ENCODE measurements at regions not wholly inside any gene's neighbourhood (a gene's known extent, or its start where the extent isn't known, plus 50 kb on each side); places are given as distances from the start of the nearest gene placed in this dataset.

DNA sequence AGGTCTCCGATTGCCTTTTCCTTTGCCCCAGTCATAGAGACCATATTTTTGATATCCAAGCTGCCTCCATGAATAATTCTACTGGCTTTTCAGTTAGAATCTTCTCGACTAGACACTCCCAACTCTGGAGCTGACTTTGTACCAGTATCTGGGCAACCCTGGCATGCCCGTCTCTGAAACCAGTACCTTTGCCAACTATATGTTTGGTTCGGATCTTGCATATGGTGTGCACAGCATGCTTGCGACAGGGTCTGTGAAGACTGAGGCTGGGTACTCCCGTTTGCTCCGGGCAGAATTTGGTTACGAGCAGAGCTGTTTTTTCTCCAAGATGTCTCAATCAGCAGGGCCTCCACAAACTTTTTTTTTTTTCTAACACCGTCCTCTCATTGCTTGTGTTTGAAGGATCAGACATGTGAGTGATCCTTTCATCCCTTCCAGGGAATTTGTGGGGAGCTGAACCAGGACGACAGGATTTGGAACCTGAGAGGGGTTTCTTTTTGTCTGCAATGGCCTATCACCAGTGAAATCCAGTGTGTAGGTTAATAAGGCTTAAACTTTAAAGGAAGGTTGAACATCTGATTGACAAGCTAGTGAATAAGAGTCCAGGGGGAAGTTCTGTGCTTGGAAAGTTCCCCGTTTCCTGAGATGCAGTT is 322.3 kb downstream of the MYCN start:
- H3K4me1 ChIP-seq (ENCODE audit: insufficient read depth, insufficient read length): no peaks in the 10 kb centered on the region
- no peaks in the 10 kb centered on the region for H3K36me3 ChIP-seq (ENCODE audit: insufficient read depth, insufficient read length, low read length)
- no peak for DNase-seq (ENCODE audit: low read depth, low spot score)
- no peak overlapping the region for H3K9ac ChIP-seq (ENCODE audit: insufficient read length, low read depth)
- TF ChIP-seq SUZ12 (IDR thresholded peaks at IDR 0.05; ENCODE audit: extremely low read depth, insufficient read depth, insufficient read length): no peak
- no peak for TF ChIP-seq ZNF274 (IDR thresholded peaks at IDR 0.05; ENCODE audit: low read depth, low read length)
- TF ChIP-seq YY1 (IDR thresholded peaks at IDR 0.05; ENCODE audit: insufficient read depth, insufficient read length): no peak
- H3K9me3 ChIP-seq (ENCODE audit: insufficient read depth, low read length): peaks cover 8% of the 10 kb centered on the region; the same call in 1 of the 2 replicates
- H3K27me3 ChIP-seq (ENCODE audit: insufficient read depth, insufficient read length): no peaks in the 10 kb centered on the region
- no peak overlapping the region for H3K4me3 ChIP-seq (ENCODE audit: insufficient read length, low read depth)

DNA sequence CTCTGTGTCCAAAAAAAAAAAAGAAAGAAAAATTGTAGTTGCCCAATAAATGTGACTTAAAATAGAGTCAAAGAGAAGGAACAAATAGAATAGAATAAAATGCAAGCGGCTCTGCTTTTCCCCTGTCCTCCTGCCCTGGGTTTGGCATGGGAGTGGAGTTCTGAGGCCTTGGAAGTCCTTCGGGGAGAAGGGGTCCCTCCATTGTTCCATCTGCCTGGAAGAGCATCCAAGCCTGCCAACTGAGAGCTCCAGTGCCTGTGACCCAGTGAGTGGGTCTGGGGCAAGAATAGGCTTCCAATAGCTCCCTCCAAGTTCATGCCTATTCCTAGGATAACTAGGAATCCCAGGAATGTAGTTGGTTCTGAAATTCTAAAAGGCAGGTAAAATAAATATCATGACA is 321.4 kb downstream of the MYCN start:
- TF ChIP-seq SUZ12 (IDR thresholded peaks at IDR 0.05; ENCODE audit: extremely low read depth, insufficient read depth, insufficient read length) (no peak), ZNF274 (IDR thresholded peaks at IDR 0.05; ENCODE audit: low read depth, low read length) (no peak), YY1 (IDR thresholded peaks at IDR 0.05; ENCODE audit: insufficient read depth, insufficient read length) (no peak)
- Histone ChIP-seq H3K9ac (ENCODE audit: insufficient read length, low read depth) (no peak overlapping the region), H3K4me1 (ENCODE audit: insufficient read depth, insufficient read length) (no peaks in the 10 kb centered on the region), H3K36me3 (ENCODE audit: insufficient read depth, insufficient read length, low read length) (no peaks in the 10 kb centered on the region), H3K9me3 (ENCODE audit: insufficient read depth, low read length) (no peaks in the 10 kb centered on the region), H3K4me3 (ENCODE audit: insufficient read length, low read depth) (no peak overlapping the region), H3K27me3 (ENCODE audit: insufficient read depth, insufficient read length) (no peaks in the 10 kb centered on the region)
- DNase-seq (ENCODE audit: low read depth, low spot score): no peak

DNA sequence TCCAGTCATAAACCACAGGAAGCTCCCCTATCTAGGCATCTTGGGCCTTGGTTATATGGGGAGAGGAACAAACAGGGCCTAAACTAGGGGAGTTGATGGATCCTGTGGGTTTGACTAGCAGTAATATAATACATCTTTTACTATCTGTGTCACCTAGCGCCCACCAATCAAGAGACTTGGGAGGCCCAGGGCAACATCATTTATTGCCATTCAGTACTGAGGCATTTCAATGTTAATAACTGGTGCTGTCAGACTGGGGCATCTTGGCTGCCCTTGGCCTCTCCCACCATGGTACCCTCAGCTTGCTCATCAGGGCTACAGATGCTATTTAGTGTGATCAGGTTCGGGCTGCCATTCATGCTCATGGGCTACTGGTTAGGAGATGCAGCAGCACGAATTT is 320.7 kb downstream of the MYCN start:
- no peak overlapping the region for H3K9ac ChIP-seq (ENCODE audit: insufficient read length, low read depth)
- no peaks in the 10 kb centered on the region for H3K36me3 ChIP-seq (ENCODE audit: insufficient read depth, insufficient read length, low read length)
- no peak overlapping the region for H3K4me3 ChIP-seq (ENCODE audit: insufficient read length, low read depth)
- H3K4me1 ChIP-seq (ENCODE audit: insufficient read depth, insufficient read length): no peaks in the 10 kb centered on the region
- TF ChIP-seq YY1 (IDR thresholded peaks at IDR 0.05; ENCODE audit: insufficient read depth, insufficient read length) (no peak), ZNF274 (IDR thresholded peaks at IDR 0.05; ENCODE audit: low read depth, low read length) (no peak), SUZ12 (IDR thresholded peaks at IDR 0.05; ENCODE audit: extremely low read depth, insufficient read depth, insufficient read length) (no peak)
- H3K9me3 ChIP-seq (ENCODE audit: insufficient read depth, low read length): no peaks in the 10 kb centered on the region
- DNase-seq (ENCODE audit: low read depth, low spot score): no peak
- no peaks in the 10 kb centered on the region for H3K27me3 ChIP-seq (ENCODE audit: insufficient read depth, insufficient read length)

- TF ChIP-seq ZNF274 (IDR thresholded peaks at IDR 0.05; ENCODE audit: low read depth, low read length): no peak
- TF ChIP-seq SUZ12 (IDR thresholded peaks at IDR 0.05; ENCODE audit: extremely low read depth, insufficient read depth, insufficient read length): no peak
- no peak for TF ChIP-seq YY1 (IDR thresholded peaks at IDR 0.05; ENCODE audit: insufficient read depth, insufficient read length)
- Histone ChIP-seq H3K4me3 (ENCODE audit: insufficient read length, low read depth) (no peak overlapping the region), H3K9ac (ENCODE audit: insufficient read length, low read depth) (no peak overlapping the region), H3K36me3 (ENCODE audit: insufficient read depth, insufficient read length, low read length) (no peaks in the 10 kb centered on the region), H3K9me3 (ENCODE audit: insufficient read depth, low read length) (no peaks in the 10 kb centered on the region), H3K27me3 (ENCODE audit: insufficient read depth, insufficient read length) (no peaks in the 10 kb centered on the region), H3K4me1 (ENCODE audit: insufficient read depth, insufficient read length) (no peaks in the 10 kb centered on the region)
- no peak for DNase-seq (ENCODE audit: low read depth, low spot score)
Observed at GRCh38 chr2:16260041-16260830, 319.9 kb downstream of the MYCN start.

GRCh38 chr2:16259010-16259409 is 318.7 kb downstream of the MYCN start:
- no peak overlapping the region for H3K4me3 ChIP-seq (ENCODE audit: insufficient read length, low read depth)
- H3K4me1 ChIP-seq (ENCODE audit: insufficient read depth, insufficient read length): no peaks in the 10 kb centered on the region
- no peaks in the 10 kb centered on the region for H3K36me3 ChIP-seq (ENCODE audit: insufficient read depth, insufficient read length, low read length)
- H3K27me3 ChIP-seq (ENCODE audit: insufficient read depth, insufficient read length): no peaks in the 10 kb centered on the region
- peaks cover 6% of the 10 kb centered on the region; the same call in 1 of the 2 replicates for H3K9me3 ChIP-seq (ENCODE audit: insufficient read depth, low read length)
- no peak for TF ChIP-seq SUZ12 (IDR thresholded peaks at IDR 0.05; ENCODE audit: extremely low read depth, insufficient read depth, insufficient read length)
- H3K9ac ChIP-seq (ENCODE audit: insufficient read length, low read depth): no peak overlapping the region
- no peak for DNase-seq (ENCODE audit: low read depth, low spot score)

DNA sequence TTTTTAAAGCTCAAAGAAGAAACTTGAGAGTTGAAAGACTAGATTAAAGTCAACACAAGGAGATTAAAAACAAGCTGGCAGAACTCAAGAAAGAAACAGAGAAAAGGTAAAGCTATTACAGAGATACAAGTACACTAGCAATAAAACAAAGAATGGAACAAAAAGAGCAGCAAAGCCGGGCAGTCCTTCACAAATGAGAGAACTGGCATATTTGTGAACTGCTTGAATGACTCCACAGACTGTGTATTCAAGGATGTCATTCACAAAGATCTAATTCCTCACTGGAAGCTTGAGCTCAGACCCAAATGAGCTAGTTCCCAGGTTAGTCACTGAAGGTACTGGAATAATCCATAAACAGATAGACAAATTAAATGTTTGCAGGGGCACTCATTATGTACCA is 318.0 kb downstream of the MYCN start:
- Histone ChIP-seq H3K9me3 (ENCODE audit: insufficient read depth, low read length) (peaks cover 6% of the 10 kb centered on the region; the same call in 1 of the 2 replicates), H3K27me3 (ENCODE audit: insufficient read depth, insufficient read length) (no peaks in the 10 kb centered on the region), H3K4me3 (ENCODE audit: insufficient read length, low read depth) (no peak overlapping the region), H3K9ac (ENCODE audit: insufficient read length, low read depth) (no peak overlapping the region), H3K4me1 (ENCODE audit: insufficient read depth, insufficient read length) (no peaks in the 10 kb centered on the region), H3K36me3 (ENCODE audit: insufficient read depth, insufficient read length, low read length) (no peaks in the 10 kb centered on the region)
- no peak for DNase-seq (ENCODE audit: low read depth, low spot score)
- TF ChIP-seq SUZ12 (IDR thresholded peaks at IDR 0.05; ENCODE audit: extremely low read depth, insufficient read depth, insufficient read length) (no peak), ZNF274 (IDR thresholded peaks at IDR 0.05; ENCODE audit: low read depth, low read length) (no peak), YY1 (IDR thresholded peaks at IDR 0.05; ENCODE audit: insufficient read depth, insufficient read length) (no peak)

- DNase-seq (ENCODE audit: low read depth, low spot score): no peak
- no peaks in the 10 kb centered on the region for H3K4me1 ChIP-seq (ENCODE audit: insufficient read depth, insufficient read length)
- H3K9me3 ChIP-seq (ENCODE audit: insufficient read depth, low read length): peaks cover 6% of the 10 kb centered on the region; the same call in 1 of the 2 replicates
- no peak for TF ChIP-seq ZNF274 (IDR thresholded peaks at IDR 0.05; ENCODE audit: low read depth, low read length)
- TF ChIP-seq YY1 (IDR thresholded peaks at IDR 0.05; ENCODE audit: insufficient read depth, insufficient read length): no peak
- no peak for TF ChIP-seq SUZ12 (IDR thresholded peaks at IDR 0.05; ENCODE audit: extremely low read depth, insufficient read depth, insufficient read length)
- H3K9ac ChIP-seq (ENCODE audit: insufficient read length, low read depth): no peak overlapping the region
- no peaks in the 10 kb centered on the region for H3K36me3 ChIP-seq (ENCODE audit: insufficient read depth, insufficient read length, low read length)
- H3K27me3 ChIP-seq (ENCODE audit: insufficient read depth, insufficient read length): no peaks in the 10 kb centered on the region
- no peak overlapping the region for H3K4me3 ChIP-seq (ENCODE audit: insufficient read length, low read depth)
Observed at GRCh38 chr2:16257322-16258028, 317.1 kb downstream of the MYCN start.
